Stimulated activated naive B cell treated with anti-CD40 and anti-IgM and Interleukin-4, amounts not matched to agents 10 μg/mL and 1 μg/mL and 100 μg/mL, for 72 hours (primary cell): ENCODE measurements at regions not wholly inside any gene's neighbourhood (a gene's known extent, or its start where the extent isn't known, plus 50 kb on each side); places are given as distances from the start of the nearest gene placed in this dataset.

Experiments
- ATAC-seq, 2 donors: fragments of 150-1000 bp; cut with Tn5 transposase; replicated peaks; 2 replicates each; pipeline ENCODE4 v1.10.0; 2021; ENCODE audit warnings: moderate library complexity in 1 of 2
- DNase-seq: peaks from one replicate; pipeline ENCODE4 v3.0.0; 2021
- H3K27ac Mint-ChIP-seq: one replicate; pipeline ENCODE4 v1.8.0; 2022; ENCODE audit warnings: mild to moderate bottlenecking, mixed read lengths
- H3K27me3 Mint-ChIP-seq, 2 donors: one replicate each; pipeline ENCODE4 v1.8.0; 2022; ENCODE audit warnings: mixed read lengths in 2 of 2
- H3K36me3 Mint-ChIP-seq, 2 donors: one replicate each; pipeline ENCODE4 v1.8.0; 2022; ENCODE audit warnings: mixed read lengths in 2 of 2, mild to moderate bottlenecking in 1 of 2
- H3K4me1 Mint-ChIP-seq, 2 donors: one replicate each; pipeline ENCODE4 v1.8.0; 2022; ENCODE audit warnings: mixed read lengths in 2 of 2, mild to moderate bottlenecking in 1 of 2
- H3K4me3 Mint-ChIP-seq, 2 donors: one replicate each; pipeline ENCODE4 v1.8.0; 2022; ENCODE audit warnings: mild to moderate bottlenecking in 2 of 2, mixed read lengths in 2 of 2, moderate library complexity in 1 of 2
- H3K9me3 Mint-ChIP-seq, 2 donors: one replicate each; pipeline ENCODE4 v1.8.0; 2022; ENCODE audit warnings: mixed read lengths in 2 of 2, mild to moderate bottlenecking in 1 of 2

DNA sequence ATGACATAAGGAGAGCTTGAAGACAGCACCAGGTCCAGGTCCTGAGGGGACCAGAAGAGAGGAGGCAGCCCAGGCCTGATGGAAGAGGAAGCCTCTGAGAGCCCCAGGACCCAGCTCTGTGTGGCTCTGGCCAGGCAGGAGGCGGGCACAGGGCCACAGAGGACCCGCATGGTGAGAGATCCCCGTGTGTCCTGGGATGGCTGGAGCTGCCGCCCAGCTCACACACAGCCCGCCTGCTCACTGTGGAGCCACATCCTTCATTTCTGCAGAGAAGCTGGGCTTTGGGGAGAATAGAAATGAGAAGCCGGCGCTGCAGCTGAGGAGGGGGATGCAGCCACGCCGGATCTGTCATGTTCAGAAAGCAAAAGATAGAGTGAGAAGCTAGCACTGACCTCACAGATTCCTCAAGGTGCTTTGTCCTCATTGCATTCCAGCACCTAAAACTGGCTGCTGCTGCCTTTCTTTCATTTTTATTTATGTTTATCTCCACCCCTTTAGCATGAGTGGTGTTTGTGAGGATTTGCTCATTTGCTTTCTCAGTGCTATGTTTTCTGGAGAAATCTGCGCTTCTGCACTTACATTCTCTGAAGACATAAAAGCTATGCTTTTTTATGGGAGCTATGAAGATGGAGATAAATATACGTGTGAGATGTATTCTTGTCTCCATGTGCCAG is 307.6 kb upstream of the MYT1L start:
- no peak overlapping the region for H3K4me3 Mint-ChIP-seq
- ATAC-seq (no peak), DNase-seq (no peak)
- H3K4me1 Mint-ChIP-seq, result no peaks in the 10 kb centered on the region
- H3K36me3 Mint-ChIP-seq, result no peaks in the 10 kb centered on the region
- peak overlapping the region; percentile 44 for H3K27ac Mint-ChIP-seq
- H3K9me3 Mint-ChIP-seq, result peaks cover 0 to under 1% of the 10 kb centered on the region in 2 donors
- H3K27me3 Mint-ChIP-seq, result peaks cover 4 to 5% of the 10 kb centered on the region in 2 donors

- Mint-ChIP-seq H3K9me3 (peaks cover 1 to 3% of the 10 kb centered on the region in 2 donors), H3K36me3 (no peaks in the 10 kb centered on the region), H3K27ac (no peak overlapping the region), H3K27me3 (peaks cover 3 to 7% of the 10 kb centered on the region in 2 donors), H3K4me1 (no peaks in the 10 kb centered on the region), H3K4me3 (no peak overlapping the region)
- DNase-seq (no peak), ATAC-seq (no peak)
These were observed 305.7 kb upstream of the MYT1L start for GRCh38 chr2:2636813-2637212.

- no peaks in the 10 kb centered on the region for H3K4me1 Mint-ChIP-seq
These were observed 304.0 kb upstream of the MYT1L start for GRCh38 chr2:2635025-2635528.

GRCh38 chr2:2633017-2633416 is 301.9 kb upstream of the MYT1L start:
- Mint-ChIP-seq H3K27ac (no peak overlapping the region), H3K27me3 (peaks cover 0 to 7% of the 10 kb centered on the region in 2 donors), H3K9me3 (peaks cover 10 to 11% of the 10 kb centered on the region in 2 donors), H3K4me1 (no peaks in the 10 kb centered on the region), H3K4me3 (no peak overlapping the region), H3K36me3 (no peaks in the 10 kb centered on the region)
- no peak for ATAC-seq
- no peak for DNase-seq

More at GRCh38 chr2:2635025-2635528, 304.0 kb upstream of the MYT1L start:
- Mint-ChIP-seq H3K27ac (no peak overlapping the region), H3K36me3 (no peaks in the 10 kb centered on the region), H3K9me3 (peaks cover 10 to 11% of the 10 kb centered on the region in 2 donors), H3K4me3 (no peak overlapping the region), H3K27me3 (peaks cover 0 to 7% of the 10 kb centered on the region in 2 donors)
- ATAC-seq (no peak), DNase-seq (no peak)

- peaks cover 0 to 1% of the 10 kb centered on the region in 2 donors for H3K9me3 Mint-ChIP-seq
- DNase-seq (no peak), ATAC-seq (no peak)
- no peak overlapping the region for H3K4me3 Mint-ChIP-seq
- H3K4me1 Mint-ChIP-seq, result no peaks in the 10 kb centered on the region
- H3K27ac Mint-ChIP-seq, result no peak overlapping the region
- H3K27me3 Mint-ChIP-seq, result peaks cover 0 to 9% of the 10 kb centered on the region in 2 donors
- no peaks in the 10 kb centered on the region for H3K36me3 Mint-ChIP-seq
These were observed 292.9 kb upstream of the MYT1L start for GRCh38 chr2:2623939-2624338.

GRCh38 chr2:2621855-2622254 is 290.8 kb upstream of the MYT1L start:
- DNase-seq, result no peak
- H3K27me3 Mint-ChIP-seq, result peaks cover 11 to 12% of the 10 kb centered on the region in 2 donors
- peak in 1 of 2 donors; percentile 54 for ATAC-seq
- no peaks in the 10 kb centered on the region for H3K4me1 Mint-ChIP-seq
- no peak overlapping the region for H3K27ac Mint-ChIP-seq
- H3K36me3 Mint-ChIP-seq, result no peaks in the 10 kb centered on the region
- no peak overlapping the region for H3K4me3 Mint-ChIP-seq
- H3K9me3 Mint-ChIP-seq, result peaks cover 0 to 2% of the 10 kb centered on the region in 2 donors

DNA sequence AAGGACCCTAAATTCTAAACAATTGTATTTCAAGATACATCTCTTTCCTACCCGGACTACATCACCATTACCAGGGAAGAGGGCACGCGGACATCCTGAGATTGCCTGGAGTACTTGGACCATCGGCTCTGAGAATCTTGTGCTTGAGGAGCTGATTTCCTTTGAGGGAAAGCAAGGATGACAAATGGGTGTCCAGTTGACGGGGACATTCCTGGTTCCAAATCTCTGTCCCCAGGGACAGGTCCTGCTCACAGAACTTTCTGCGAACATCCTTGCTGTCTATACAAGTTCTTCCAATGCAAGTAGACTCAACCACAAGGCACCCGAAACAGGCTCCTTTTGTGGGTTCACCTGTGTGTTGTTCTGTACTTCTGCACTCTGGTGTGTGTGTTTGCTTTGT is 289.5 kb upstream of the MYT1L start:
- no peak overlapping the region for H3K27ac Mint-ChIP-seq
- H3K4me3 Mint-ChIP-seq, result no peak overlapping the region
- H3K27me3 Mint-ChIP-seq, result peaks cover 21% of the 10 kb centered on the region in 2 donors
- DNase-seq (no peak), ATAC-seq (no peak)
- H3K4me1 Mint-ChIP-seq, result no peaks in the 10 kb centered on the region
- H3K36me3 Mint-ChIP-seq, result no peaks in the 10 kb centered on the region
- H3K9me3 Mint-ChIP-seq, result peaks cover 0 to 2% of the 10 kb centered on the region in 2 donors

GRCh38 chr2:2619995-2620394 is 288.9 kb upstream of the MYT1L start:
- Mint-ChIP-seq H3K27me3 (peaks cover 21 to 22% of the 10 kb centered on the region in 2 donors), H3K27ac (no peak overlapping the region), H3K4me3 (no peak overlapping the region), H3K9me3 (peaks cover 0 to 2% of the 10 kb centered on the region in 2 donors), H3K4me1 (no peaks in the 10 kb centered on the region), H3K36me3 (no peaks in the 10 kb centered on the region)
- ATAC-seq (no peak), DNase-seq (no peak)

DNA sequence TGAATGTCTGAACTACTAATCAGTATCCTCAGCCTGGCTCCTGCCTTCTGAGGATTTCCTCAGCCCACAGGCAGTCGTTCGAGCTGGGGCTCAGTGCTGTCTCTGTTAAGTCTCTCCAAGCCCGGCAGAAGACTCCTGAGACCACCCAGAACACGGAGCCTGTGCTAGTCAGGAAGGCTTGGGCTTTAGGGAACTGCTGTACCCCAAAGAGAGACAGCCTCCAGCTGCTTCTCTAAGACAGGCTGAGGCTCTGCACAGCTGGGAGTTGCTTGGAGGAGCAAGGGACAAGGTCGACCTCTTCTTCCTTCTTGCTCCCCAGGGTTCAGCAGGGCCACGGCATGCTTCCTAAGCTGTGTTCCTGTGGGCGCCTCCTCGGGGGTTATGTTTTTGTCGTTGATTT is 283.4 kb upstream of the MYT1L start:
- H3K27ac Mint-ChIP-seq, result no peak overlapping the region

DNA sequence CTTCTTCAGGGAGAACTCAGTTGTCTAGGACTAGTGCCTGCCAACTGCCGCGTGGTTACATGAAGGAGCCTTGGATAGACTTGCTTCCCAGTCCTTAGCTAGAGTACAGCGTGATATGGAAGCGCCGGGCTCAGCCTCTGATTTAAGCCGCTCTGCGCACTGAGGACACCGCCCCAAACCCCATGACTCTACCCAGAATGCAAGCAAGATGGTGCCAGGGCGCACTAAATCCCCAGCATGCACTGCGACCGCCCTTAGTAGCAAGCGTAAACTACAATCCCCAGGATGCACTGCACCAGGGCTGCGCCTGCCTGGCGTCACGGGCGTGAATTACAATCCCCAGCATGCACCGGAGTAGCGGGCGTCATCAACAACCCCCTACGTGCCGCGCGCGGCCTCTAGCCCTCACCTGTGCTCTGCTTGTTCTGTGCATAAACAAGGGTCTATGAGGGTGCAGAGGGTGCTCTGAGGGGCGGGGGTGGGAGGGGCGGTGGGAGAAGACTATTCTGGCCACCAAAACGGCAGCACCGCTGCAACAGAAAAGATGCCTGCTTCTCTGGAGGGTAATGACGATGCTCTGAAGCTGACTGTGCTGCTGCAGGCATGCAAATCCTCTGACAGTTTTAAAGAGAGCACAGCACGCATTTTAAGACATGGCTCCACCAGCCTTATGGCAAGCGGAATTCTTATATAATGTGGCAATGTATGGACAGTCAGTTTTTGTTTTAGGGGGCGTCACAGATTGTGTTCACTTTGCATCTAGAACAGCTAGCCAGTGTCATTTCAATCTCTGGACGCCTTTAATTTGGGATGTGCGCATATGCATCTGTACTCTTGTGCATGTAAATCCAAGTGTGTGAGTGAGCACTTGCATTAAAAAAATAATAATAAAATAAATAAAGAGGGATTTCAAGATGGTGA is 282.5 kb upstream of the MYT1L start:
- Mint-ChIP-seq H3K27ac (peak overlapping the region; percentile 63), H3K9me3 (peaks cover 7 to 9% of the 10 kb centered on the region in 2 donors), H3K4me1 (peaks cover 6% of the 10 kb centered on the region in 2 donors), H3K36me3 (peaks cover 3 to 9% of the 10 kb centered on the region in 2 donors), H3K27me3 (peaks cover 19 to 28% of the 10 kb centered on the region in 2 donors), H3K4me3 (peak overlapping the region; percentile 82 to 83)
- DNase-seq, result peak; percentile 88
- ATAC-seq, result peak; percentile 100

More for the DNA sequence above, 283.4 kb upstream of the MYT1L start:
- Mint-ChIP-seq H3K4me3 (no peak overlapping the region), H3K9me3 (peaks cover 7 to 9% of the 10 kb centered on the region in 2 donors), H3K4me1 (peaks cover 6% of the 10 kb centered on the region in 2 donors), H3K27me3 (peaks cover 14 to 22% of the 10 kb centered on the region in 2 donors), H3K36me3 (peaks cover 3 to 9% of the 10 kb centered on the region in 2 donors)
- ATAC-seq, result no peak
- no peak for DNase-seq

DNA sequence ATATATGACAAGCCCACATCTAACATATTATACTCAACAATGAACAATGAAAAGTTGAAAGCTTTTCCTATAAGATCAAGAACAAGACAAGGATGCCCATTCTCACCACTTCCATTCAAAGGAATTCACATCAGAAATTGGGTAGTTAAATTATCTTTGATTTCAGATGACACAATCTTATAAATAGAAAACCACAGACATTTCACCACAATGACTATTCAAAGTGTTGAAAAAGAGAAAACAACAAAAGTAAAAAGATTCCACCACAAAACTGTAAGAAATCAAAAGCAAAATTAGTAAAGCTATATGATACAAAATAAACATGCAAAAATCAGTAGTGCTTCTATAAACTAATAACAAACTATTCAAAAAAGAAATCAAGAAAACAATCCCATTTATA is 279.7 kb upstream of the MYT1L start:
- ATAC-seq (no peak), DNase-seq (no peak)
- H3K9me3 Mint-ChIP-seq, result peaks cover 7 to 10% of the 10 kb centered on the region in 2 donors
- H3K36me3 Mint-ChIP-seq, result peaks cover 3 to 9% of the 10 kb centered on the region in 2 donors
- no peak overlapping the region for H3K4me3 Mint-ChIP-seq
- peaks cover 11 to 22% of the 10 kb centered on the region in 2 donors for H3K27me3 Mint-ChIP-seq
- H3K4me1 Mint-ChIP-seq, result peaks cover 6% of the 10 kb centered on the region in 2 donors
- no peak overlapping the region for H3K27ac Mint-ChIP-seq

- no peak overlapping the region for H3K27ac Mint-ChIP-seq
- no peaks in the 10 kb centered on the region for H3K4me1 Mint-ChIP-seq
- peaks cover 0 to 14% of the 10 kb centered on the region in 2 donors for H3K27me3 Mint-ChIP-seq
- peaks cover 0 to 4% of the 10 kb centered on the region in 2 donors for H3K9me3 Mint-ChIP-seq
- DNase-seq, result no peak
- H3K4me3 Mint-ChIP-seq, result no peak overlapping the region
- no peak for ATAC-seq
- no peaks in the 10 kb centered on the region for H3K36me3 Mint-ChIP-seq
These were observed 269.3 kb upstream of the MYT1L start for GRCh38 chr2:2600366-2600765.

- Mint-ChIP-seq H3K27ac (no peak overlapping the region), H3K4me1 (no peaks in the 10 kb centered on the region), H3K27me3 (peaks cover 0 to 14% of the 10 kb centered on the region in 2 donors), H3K4me3 (no peak overlapping the region), H3K9me3 (peaks cover 0 to 4% of the 10 kb centered on the region in 2 donors), H3K36me3 (no peaks in the 10 kb centered on the region)
- DNase-seq (no peak), ATAC-seq (no peak)
These were observed 268.4 kb upstream of the MYT1L start for GRCh38 chr2:2599441-2599840.

DNA sequence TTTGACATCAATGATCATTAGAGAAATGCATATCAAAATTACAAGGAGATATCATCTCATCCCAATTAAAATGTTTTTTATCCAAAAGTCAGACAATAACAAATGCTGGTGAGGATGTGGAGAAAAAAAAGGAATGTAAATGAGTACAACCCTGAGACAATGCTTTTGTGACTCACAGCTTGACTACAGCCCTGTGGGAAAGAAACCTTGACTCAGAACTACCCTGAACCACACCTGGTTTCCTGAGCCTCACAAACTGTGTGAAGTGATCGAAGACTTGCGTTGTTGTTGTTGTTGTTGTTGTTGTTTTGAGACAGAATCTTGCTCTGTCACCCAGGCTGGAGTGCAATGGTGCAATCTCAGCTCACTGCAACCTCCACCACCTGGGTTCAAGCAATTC is 266.6 kb upstream of the MYT1L start:
- no peaks in the 10 kb centered on the region for H3K4me1 Mint-ChIP-seq
- H3K27me3 Mint-ChIP-seq, result peaks cover 6 to 13% of the 10 kb centered on the region in 2 donors
- no peaks in the 10 kb centered on the region for H3K36me3 Mint-ChIP-seq
- no peak for DNase-seq
- H3K9me3 Mint-ChIP-seq, result peaks cover 3 to 4% of the 10 kb centered on the region in 2 donors
- no peak for ATAC-seq
- no peak overlapping the region for H3K4me3 Mint-ChIP-seq
- no peak overlapping the region for H3K27ac Mint-ChIP-seq
